Fibroblast of pulmonary artery (primary cell): ENCODE measurements at regions not wholly inside any gene's neighbourhood (a gene's known extent, or its start where the extent isn't known, plus 50 kb on each side); places are given as distances from the start of the nearest gene placed in this dataset.
A peak's percentile ranks its signal among the peaks of the same experiment; 100 is the strongest.

Experiments
- DNase-seq: peaks from one replicate; pipeline ENCODE4 v3.0.0-alpha.2; 2010; ENCODE audit warnings: low read depth
- H3K4me3 ChIP-seq: replicated peaks from 2 replicates; pipeline ENCODE4 v1.5.1; 2011; ENCODE audit warnings: low read depth, mild to moderate bottlenecking, control low read depth, low read length, moderate library complexity
- TF ChIP-seq, protein P1 (sequence below): IDR thresholded peaks from 2 replicates; pipeline ENCODE4 v1.5.1; 2011; ENCODE audit warnings: mild to moderate bottlenecking, control low read depth, low read length, inconsistent platforms; ENCODE audit errors: missing control alignments

DNA sequence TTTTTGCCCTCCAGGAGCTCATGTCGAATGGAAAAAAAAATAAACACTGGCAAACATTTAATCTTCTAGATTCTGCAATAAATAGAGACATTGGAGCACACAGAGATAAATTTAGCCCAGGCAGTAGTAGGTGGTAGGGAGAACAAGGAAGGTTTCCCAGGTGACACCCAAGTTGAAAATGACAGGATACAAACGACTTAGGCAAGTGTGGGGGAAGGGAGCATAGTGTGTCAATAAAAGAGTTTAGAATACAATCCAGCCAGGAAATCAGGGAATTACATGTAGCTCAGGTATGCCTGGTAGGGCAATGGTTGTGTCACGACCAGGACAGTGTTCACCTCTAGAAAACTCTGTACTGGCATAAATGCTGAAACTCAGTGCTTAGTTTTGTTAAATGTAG, 364.6 kb upstream of the AGTR1 start:
- TF ChIP-seq, protein P1, sequence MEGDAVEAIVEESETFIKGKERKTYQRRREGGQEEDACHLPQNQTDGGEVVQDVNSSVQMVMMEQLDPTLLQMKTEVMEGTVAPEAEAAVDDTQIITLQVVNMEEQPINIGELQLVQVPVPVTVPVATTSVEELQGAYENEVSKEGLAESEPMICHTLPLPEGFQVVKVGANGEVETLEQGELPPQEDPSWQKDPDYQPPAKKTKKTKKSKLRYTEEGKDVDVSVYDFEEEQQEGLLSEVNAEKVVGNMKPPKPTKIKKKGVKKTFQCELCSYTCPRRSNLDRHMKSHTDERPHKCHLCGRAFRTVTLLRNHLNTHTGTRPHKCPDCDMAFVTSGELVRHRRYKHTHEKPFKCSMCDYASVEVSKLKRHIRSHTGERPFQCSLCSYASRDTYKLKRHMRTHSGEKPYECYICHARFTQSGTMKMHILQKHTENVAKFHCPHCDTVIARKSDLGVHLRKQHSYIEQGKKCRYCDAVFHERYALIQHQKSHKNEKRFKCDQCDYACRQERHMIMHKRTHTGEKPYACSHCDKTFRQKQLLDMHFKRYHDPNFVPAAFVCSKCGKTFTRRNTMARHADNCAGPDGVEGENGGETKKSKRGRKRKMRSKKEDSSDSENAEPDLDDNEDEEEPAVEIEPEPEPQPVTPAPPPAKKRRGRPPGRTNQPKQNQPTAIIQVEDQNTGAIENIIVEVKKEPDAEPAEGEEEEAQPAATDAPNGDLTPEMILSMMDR = no peak
- no peak for DNase-seq
- no peak overlapping the region for H3K4me3 ChIP-seq

DNA sequence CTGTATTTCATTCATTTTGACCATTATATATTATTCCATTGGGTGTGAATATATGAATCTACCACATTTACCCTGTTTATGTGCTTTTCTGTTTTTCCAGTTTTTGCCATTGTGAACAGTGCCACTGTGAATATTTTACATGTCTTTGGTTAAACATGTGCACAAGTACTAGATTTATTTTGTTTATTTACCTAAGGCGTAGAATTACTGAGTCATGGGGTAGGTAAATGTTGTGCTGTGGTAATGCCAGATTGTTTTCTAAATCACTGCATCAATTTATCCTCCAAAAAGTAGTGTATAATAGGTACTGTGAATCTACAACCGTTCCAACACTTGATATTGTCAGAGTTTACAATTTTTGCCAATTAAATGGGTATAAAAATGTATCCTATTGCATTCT, 362.1 kb upstream of the AGTR1 start:
- TF ChIP-seq, protein P1 = no peak
- no peak overlapping the region for H3K4me3 ChIP-seq
- DNase-seq = no peak

DNA sequence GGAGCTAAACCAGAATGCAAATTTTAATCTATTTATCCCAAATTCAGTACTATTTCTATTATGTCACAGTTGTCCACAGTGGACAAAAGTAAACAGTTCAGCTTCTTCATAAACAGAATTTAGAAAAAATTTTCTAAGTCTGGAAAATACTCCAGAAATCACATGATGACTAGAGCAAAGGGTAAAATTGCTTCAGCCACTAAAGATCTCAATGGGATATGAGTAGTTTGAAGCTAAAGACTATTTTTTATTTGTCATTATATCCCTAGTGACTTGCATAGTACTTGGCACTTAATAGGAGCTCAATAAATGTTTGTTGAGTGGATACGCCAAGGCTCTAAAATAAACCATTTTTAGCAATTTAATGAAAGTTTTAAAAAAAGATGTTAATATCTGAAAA, 354.3 kb upstream of the AGTR1 start:
- TF ChIP-seq, protein P1 = no peak
- no peak overlapping the region for H3K4me3 ChIP-seq
- DNase-seq = no peak

DNA sequence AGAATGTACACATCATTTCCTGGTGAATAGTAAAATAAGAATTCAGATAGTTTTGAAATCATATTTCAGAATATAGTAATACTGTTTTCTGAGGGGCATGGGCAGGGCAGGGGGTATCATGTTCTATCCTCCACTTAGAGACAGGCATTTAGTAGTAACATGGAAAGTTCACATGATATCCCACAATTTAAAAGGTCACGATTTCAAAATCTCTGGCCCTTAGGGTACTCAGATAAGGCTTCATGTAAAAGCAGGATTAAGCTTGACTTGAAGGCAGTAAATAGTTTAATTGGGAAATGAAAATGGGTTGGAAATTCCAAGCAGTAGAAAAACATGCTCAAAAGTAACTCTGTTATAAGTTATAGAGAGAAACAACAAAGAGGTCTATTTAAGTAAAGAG, 353.2 kb upstream of the AGTR1 start:
- DNase-seq = no peak
- TF ChIP-seq, protein P1 = no peak
- no peak overlapping the region for H3K4me3 ChIP-seq

DNA sequence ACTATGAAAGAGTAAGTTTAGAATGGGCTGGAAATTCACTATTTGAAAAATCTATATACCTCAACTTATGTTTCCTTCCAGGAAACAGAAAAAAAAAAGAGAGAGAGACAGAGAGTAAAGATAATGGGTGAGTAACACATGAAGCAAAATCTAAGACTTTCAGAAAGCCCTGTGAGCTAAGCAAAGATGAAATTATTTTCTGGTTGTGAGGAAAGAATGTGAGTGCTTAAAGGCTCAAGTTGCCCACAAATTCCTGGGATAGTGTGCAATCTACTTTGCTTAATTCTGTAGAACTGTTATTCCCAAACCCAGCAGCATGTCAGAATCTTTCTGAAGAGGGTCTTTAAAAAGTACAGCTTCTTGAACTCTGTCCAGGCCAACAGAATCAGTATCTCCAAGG, 337.7 kb upstream of the AGTR1 start:
- TF ChIP-seq, protein P1 = no peak
- no peak overlapping the region for H3K4me3 ChIP-seq
- DNase-seq = peak; percentile 29

DNA sequence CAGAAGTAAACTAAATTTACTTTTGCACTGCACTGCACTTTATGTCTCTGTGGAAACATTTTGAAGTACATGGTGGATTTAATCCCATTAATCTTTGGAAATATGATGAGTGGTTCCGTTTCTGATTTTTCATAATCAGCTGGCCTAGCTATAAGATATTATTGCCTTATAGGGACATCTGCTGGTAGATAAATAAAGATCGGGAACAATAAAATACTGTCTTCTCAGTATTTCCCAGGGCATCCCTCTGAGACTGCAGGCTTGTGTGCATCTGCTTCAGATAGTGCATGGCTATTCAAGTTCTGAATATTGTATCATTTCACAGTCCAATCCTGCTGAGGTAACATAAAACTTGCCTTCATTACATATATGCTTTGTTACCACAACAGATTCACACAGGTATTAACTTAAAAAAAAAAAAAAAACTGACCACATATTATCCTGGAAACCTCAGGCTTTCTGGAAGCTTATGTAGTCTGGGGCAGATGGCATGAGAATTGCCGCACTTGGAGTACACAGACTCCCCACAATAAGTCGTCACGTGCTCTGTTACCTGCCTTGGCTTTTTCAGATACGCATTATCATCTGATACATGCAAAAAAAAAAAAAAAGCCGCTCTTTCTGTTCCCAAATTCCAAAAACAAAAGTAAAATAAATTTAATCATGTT, 330.8 kb upstream of the AGTR1 start:
- no peak overlapping the region for H3K4me3 ChIP-seq
- TF ChIP-seq, protein P1 = peak; percentile 15
- peak; percentile 26 for DNase-seq

DNA sequence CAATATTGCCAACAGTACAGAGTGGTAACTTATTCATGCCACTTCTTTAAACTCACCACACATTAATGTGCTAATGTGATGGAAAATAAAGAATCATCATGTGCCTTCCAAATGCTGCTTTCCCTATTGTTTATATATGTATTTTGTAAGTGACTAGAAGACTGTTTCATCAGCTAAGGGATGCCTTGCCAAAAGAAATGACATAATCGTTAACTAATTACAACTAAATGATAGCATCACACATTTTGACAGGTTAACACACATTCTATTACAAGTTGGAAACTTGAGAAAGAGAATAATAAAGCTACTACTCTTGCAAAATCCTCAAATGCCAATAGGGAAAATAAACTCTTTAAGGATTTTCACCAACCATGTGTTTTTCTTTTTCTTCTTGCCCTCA, 329.9 kb upstream of the AGTR1 start:
- DNase-seq = no peak
- no peak overlapping the region for H3K4me3 ChIP-seq
- TF ChIP-seq, protein P1 = no peak
